Endothelial cell of umbilical vein (primary cell): ENCODE measurements at regions not wholly inside any gene's neighbourhood (a gene's known extent, or its start where the extent isn't known, plus 50 kb on each side); places are given as distances from the start of the nearest gene placed in this dataset.

Experiments used
- BruUV-seq: library from RNA; stranded (reverse); fragments of 400-500 nt; replicated peaks from 2 replicates; lab custom pipeline; 2021; lab: Mats Ljungman, UMichigan
- CTCF ChIA-PET: fragments of 300-600, 350-600 bp; sonication (Branson Sonifier 250); formaldehyde crosslinking; loops from one replicate; lab custom pipeline; 2021; ENCODE audit warnings: antibody characterized with exemption, inconsistent platforms; lab: Charles Lee
- POLR2A ChIA-PET: fragments of 300-600, 350-600 bp; sonication (Branson Sonifier 250); formaldehyde crosslinking; loops from one replicate; lab custom pipeline; 2021; ENCODE audit warnings: antibody characterized with exemption, inconsistent platforms; lab: Charles Lee
- DNase-seq: peaks from one replicate; pipeline ENCODE4 v3.0.0-alpha.2; 2011; ENCODE audit warnings: low read depth, low spot score
- FAIRE-seq: peaks from 2 replicates; lab custom pipeline; 2011; peaks lifted over from hg19 to GRCh38; lab: Jason Lieb, UNC
- H2AFZ ChIP-seq: 2 replicates; pipeline ENCODE4 v1.6.0; 2012; ENCODE audit warnings: low read depth, low read length, control low read depth, inconsistent platforms
- H3K27ac ChIP-seq: 2 replicates; pipeline ENCODE4 v1.5.1; 2011; ENCODE audit warnings: low read depth, mild to moderate bottlenecking, control low read depth, low read length, moderate library complexity; ENCODE audit not compliant: insufficient read depth
- H3K27me3 ChIP-seq, 2 experiments: 2 replicates each; pipeline versions ENCODE4 v1.6.0 to v1.6.1; 2011; ENCODE audit warnings: low read length in 2 of 2, mixed read lengths in 1 of 2; ENCODE audit not compliant: control insufficient read depth in 2 of 2, insufficient read depth in 2 of 2
- H3K36me3 ChIP-seq, 2 experiments: 2 replicates in 1 of 2; 3 replicates in 1 of 2; pipeline ENCODE4 v1.5.1; 2011; ENCODE audit warnings: low read length in 2 of 2, mild to moderate bottlenecking in 1 of 2, moderate library complexity in 1 of 2; ENCODE audit not compliant: control insufficient read depth in 2 of 2, insufficient read depth in 2 of 2; ENCODE audit errors: extremely low read depth in 1 of 2
- H3K4me1 ChIP-seq: 3 replicates; pipeline ENCODE4 v1.5.1; 2011; ENCODE audit warnings: mild to moderate bottlenecking, low read length; ENCODE audit not compliant: control insufficient read depth, insufficient read depth; ENCODE audit errors: extremely low read depth
- H3K4me2 ChIP-seq: 2 replicates; pipeline ENCODE4 v1.6.1; 2011; ENCODE audit warnings: low read length, control low read depth, mixed read lengths; ENCODE audit not compliant: insufficient read depth
- H3K4me3 ChIP-seq, 3 experiments: fragments of 200-600 bp in 1 of 3; sonication (generic), shearing (Covaris generic) in 1 of 3; replicated peaks in 1 of 3; 2 replicates each; pipeline ENCODE4 v1.5.1; 2011 to 2016; ENCODE audit warnings: control low read depth in 3 of 3, low read length in 3 of 3, mild to moderate bottlenecking in 2 of 3, inconsistent platforms in 1 of 3, low read depth in 1 of 3, moderate library complexity in 1 of 3; ENCODE audit not compliant: insufficient read depth in 1 of 3
- H3K79me2 ChIP-seq: 2 replicates; pipeline ENCODE4 v1.6.0; 2012; ENCODE audit warnings: low read length, inconsistent platforms; ENCODE audit not compliant: control insufficient read depth, insufficient read depth
- H3K9ac ChIP-seq: replicated peaks from 2 replicates; pipeline ENCODE3; 2011; ENCODE audit warnings: low read length, control low read depth; ENCODE audit not compliant: insufficient read depth; ENCODE audit errors: extremely low read depth
- H3K9me1 ChIP-seq: replicated peaks from 3 replicates; pipeline ENCODE4 v1.6.0; 2011; ENCODE audit warnings: mild to moderate bottlenecking, low read length; ENCODE audit not compliant: control insufficient read depth, insufficient read depth; ENCODE audit errors: extremely low read depth
- H3K9me3 ChIP-seq: replicated peaks from 2 replicates; pipeline ENCODE4 v1.5.1; 2012; ENCODE audit warnings: low read length, inconsistent platforms; ENCODE audit not compliant: control insufficient read depth, insufficient read depth
- H4K20me1 ChIP-seq: replicated peaks from 2 replicates; pipeline ENCODE3; 2011; ENCODE audit warnings: mild to moderate bottlenecking, low read length; ENCODE audit not compliant: control insufficient read depth, insufficient read depth; ENCODE audit errors: extremely low read depth
- EZH2 ChIP-seq: IDR thresholded peaks from 2 replicates; pipeline ENCODE4 v1.6.1; 2012; ENCODE audit warnings: borderline replicate concordance, low read depth, mild to moderate bottlenecking, moderate library complexity, low read length, inconsistent platforms; ENCODE audit not compliant: severe bottlenecking
- FOS ChIP-seq: IDR thresholded peaks from 2 replicates; pipeline ENCODE4 v1.6.1; 2011; ENCODE audit warnings: mild to moderate bottlenecking, low read length, moderate library complexity, borderline replicate concordance; ENCODE audit not compliant: insufficient read depth
- GATA2 ChIP-seq: IDR thresholded peaks from 2 replicates; pipeline ENCODE4 v1.7.0; 2011; ENCODE audit warnings: low read depth, mild to moderate bottlenecking, moderate library complexity, mixed read lengths, low read length; ENCODE audit not compliant: insufficient read length, insufficient read depth
- JUN ChIP-seq: IDR thresholded peaks from 2 replicates; pipeline ENCODE4 v1.6.1; 2011; ENCODE audit warnings: borderline replicate concordance, low read depth; ENCODE audit not compliant: insufficient read length, insufficient read depth
- MYC ChIP-seq: IDR thresholded peaks from one replicate; pipeline ENCODE4 v1.6.1; 2011; ENCODE audit warnings: mild to moderate bottlenecking, low read depth, low read length
- POLR2A ChIP-seq: IDR thresholded peaks from 2 replicates; pipeline ENCODE4 v1.6.1; 2012; ENCODE audit warnings: low read depth, mild to moderate bottlenecking, control low read depth, low read length
- POLR2AphosphoS5 ChIP-seq: IDR thresholded peaks from 2 replicates; pipeline ENCODE4 v1.6.1; 2012; ENCODE audit warnings: low read depth, mild to moderate bottlenecking, control low read depth, low read length, moderate library complexity; ENCODE audit not compliant: insufficient read depth
- dilution Hi-C: fragments of 300-500 bp; cut with MboI; formaldehyde crosslinking; loops from one replicate; pipeline ENCODE4 v1.15.0; 2019; ENCODE audit warnings: low sequenced_read_pairs; ENCODE audit not compliant: extremely low pct_ligation_motif_present
- intact Hi-C: fragments of 100-400 bp; cut with micrococcal nuclease; formaldehyde crosslinking; loops from one replicate; pipeline ENCODE4 v1.10.0; 2022
- TF ChIP-seq, protein P1 (sequence below): IDR thresholded peaks from 2 replicates; pipeline ENCODE4 v1.6.1; 2011; ENCODE audit not compliant: insufficient read depth, insufficient read length
- TF ChIP-seq, protein P2 (sequence below), 2 donors: IDR thresholded peaks; 1 replicate in 1 of 2; 2 replicates in 1 of 2; pipeline ENCODE4 v1.5.1; 2011; ENCODE audit warnings: low read length in 2 of 2, mild to moderate bottlenecking in 2 of 2, moderate library complexity in 2 of 2, control low read depth in 1 of 2, inconsistent platforms in 1 of 2, low read depth in 1 of 2; ENCODE audit not compliant: insufficient read depth in 1 of 2; ENCODE audit errors: extremely low read depth in 1 of 2

DNA sequence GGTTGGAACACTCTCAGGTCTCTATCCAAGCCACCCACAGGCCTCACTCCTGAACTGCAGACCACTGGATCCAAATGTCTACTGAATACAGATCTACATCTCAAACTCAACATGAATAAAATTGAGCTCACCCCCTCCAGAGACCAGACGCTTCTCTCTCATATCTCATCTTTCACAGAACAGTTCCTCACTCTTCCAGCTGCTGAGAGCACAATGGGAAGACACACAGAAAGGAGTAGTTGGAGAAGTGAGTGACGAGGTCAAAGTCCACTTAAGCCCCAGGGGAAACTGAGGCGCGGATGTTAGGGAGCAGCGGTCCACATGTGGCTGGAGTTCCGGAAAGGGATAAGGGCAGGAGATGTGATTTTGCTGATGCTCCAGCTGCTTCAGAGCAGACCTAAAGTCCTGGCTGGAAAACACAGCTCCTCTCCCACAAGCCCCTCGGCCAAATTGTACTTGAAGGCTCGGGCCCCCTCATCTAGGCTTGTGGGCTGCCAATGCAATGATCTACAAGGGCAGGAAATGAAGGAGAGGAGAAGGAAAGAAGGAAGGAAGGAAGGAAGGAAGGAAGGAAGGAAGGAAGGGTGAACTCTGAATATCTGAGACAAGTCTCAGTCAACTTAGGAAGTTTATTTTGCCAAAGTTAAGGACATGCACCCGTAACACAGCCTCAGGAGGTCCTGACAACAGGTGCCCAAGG, 211.2 kb upstream of the TLE3 start:
- dilution Hi-C loops: no loop called here
- intact Hi-C loops: no loop called here
- Histone ChIP-seq H3K9me3 (no peaks in the 10 kb centered on the region), H3K27me3 (no peaks in the 10 kb centered on the region), H4K20me1 (no peaks in the 10 kb centered on the region), H3K9me1 (no peaks in the 10 kb centered on the region), H2AFZ (no peak overlapping the region), H3K4me2 (no peak overlapping the region), H3K9ac (no peak overlapping the region), H3K79me2 (no peaks in the 10 kb centered on the region), H3K4me3 (no peak overlapping the region), H3K27ac (no peak overlapping the region), H3K36me3 (no peaks in the 10 kb centered on the region), H3K4me1 (no peaks in the 10 kb centered on the region)
- CTCF ChIA-PET: no interaction called here
- BruUV-seq: no TSS peak
- TF ChIP-seq EZH2 (no peak), POLR2AphosphoS5 (no peak), MYC (no peak), POLR2A (no peak)
- TF ChIP-seq, protein P1, sequence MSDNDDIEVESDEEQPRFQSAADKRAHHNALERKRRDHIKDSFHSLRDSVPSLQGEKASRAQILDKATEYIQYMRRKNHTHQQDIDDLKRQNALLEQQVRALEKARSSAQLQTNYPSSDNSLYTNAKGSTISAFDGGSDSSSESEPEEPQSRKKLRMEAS: no peak
- DNase-seq (no peak), FAIRE-seq (no peak)
- POLR2A ChIA-PET: no interaction called here

DNA sequence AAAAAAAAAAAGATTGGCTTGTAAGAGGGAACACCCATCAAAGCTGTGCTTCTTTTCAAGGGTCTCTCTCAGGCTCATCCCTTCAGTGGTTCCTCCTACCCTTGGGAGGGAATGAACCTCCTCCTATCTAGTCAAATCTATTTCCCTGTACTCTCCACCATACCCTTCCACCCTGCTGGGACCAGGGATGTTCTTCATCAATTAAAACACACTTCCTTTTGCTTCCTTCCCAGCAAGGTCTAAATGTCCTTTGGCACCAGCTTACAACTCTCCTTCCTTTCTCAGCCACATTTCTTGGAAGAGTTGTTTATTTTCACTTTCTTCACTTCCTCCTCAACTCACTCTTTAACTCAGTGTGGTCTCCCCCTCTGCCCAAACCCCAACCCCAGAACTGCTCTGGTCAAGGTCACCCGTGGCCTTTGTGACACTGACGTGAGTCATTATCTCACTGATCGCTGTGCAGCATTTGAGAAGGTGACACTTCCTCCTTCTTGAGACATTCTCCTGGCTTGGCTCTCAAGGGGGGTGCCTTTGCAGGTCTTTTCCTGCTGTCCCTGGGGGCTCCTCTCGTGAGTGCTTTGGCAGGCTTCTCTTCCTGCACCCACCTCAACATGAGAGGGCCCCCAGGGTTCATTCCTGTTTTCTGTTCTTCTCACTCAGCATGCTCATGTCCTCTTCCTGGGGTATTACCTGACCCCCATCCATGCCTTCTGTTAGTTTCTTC, 210.5 kb upstream of the TLE3 start:
- no peak for DNase-seq
- dilution Hi-C loops (no loop called here), intact Hi-C loops (no loop called here)
- Histone ChIP-seq H3K36me3 (no peaks in the 10 kb centered on the region), H3K9me1 (no peaks in the 10 kb centered on the region), H3K4me1 (no peaks in the 10 kb centered on the region), H2AFZ (no peak overlapping the region), H3K9ac (no peak overlapping the region), H3K79me2 (no peaks in the 10 kb centered on the region), H3K27me3 (no peaks in the 10 kb centered on the region), H3K4me3 (no peak overlapping the region), H3K4me2 (no peak overlapping the region), H3K27ac (no peak overlapping the region), H3K9me3 (no peaks in the 10 kb centered on the region), H4K20me1 (no peaks in the 10 kb centered on the region)
- no peak for FAIRE-seq
- BruUV-seq: no TSS peak
- TF ChIP-seq POLR2AphosphoS5 (no peak), GATA2 (no peak), FOS (no peak), JUN (no peak), MYC (no peak), EZH2 (no peak), POLR2A (no peak)
- TF ChIP-seq, protein P2, sequence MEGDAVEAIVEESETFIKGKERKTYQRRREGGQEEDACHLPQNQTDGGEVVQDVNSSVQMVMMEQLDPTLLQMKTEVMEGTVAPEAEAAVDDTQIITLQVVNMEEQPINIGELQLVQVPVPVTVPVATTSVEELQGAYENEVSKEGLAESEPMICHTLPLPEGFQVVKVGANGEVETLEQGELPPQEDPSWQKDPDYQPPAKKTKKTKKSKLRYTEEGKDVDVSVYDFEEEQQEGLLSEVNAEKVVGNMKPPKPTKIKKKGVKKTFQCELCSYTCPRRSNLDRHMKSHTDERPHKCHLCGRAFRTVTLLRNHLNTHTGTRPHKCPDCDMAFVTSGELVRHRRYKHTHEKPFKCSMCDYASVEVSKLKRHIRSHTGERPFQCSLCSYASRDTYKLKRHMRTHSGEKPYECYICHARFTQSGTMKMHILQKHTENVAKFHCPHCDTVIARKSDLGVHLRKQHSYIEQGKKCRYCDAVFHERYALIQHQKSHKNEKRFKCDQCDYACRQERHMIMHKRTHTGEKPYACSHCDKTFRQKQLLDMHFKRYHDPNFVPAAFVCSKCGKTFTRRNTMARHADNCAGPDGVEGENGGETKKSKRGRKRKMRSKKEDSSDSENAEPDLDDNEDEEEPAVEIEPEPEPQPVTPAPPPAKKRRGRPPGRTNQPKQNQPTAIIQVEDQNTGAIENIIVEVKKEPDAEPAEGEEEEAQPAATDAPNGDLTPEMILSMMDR (IDR thresholded peaks at IDR 0.05; ENCODE audit: extremely low read depth in 1 of 2, insufficient read depth in 1 of 2, low read depth in 1 of 2, low read length in 2 of 2): no peak
- TF ChIP-seq, protein P1: no peak
- CTCF ChIA-PET: no interaction called here
- POLR2A ChIA-PET: interaction anchor here (0.6 kb wide), 1 partner anchor 10 kb away, joined by 3 read pairs; no protein-coding TSS in a partner anchor
